Erythroblast (primary cell): ENCODE measurements at regions not wholly inside any gene's neighbourhood (a gene's known extent, or its start where the extent isn't known, plus 50 kb on each side); places are given as distances from the start of the nearest gene placed in this dataset.
"Not testable (repeated sequence)": the region's sequence is repeated elsewhere in the genome, so short reads cannot be mapped to it uniquely, and the experiment has no call there.

ENCODE experiments used
- DNase-seq, 2 experiments: peaks; one replicate each; lab custom pipeline; 2025; lab: John Stamatoyannopoulos, UW
- GATA1 ChIP-seq: IDR thresholded peaks from 2 replicates; pipeline ENCODE4 v1.6.1; 2011; ENCODE audit warnings: low read depth, mild to moderate bottlenecking, control low read depth, low read length, moderate library complexity
- POLR2A ChIP-seq: IDR thresholded peaks from 2 replicates; pipeline ENCODE4 v1.6.1; 2011; ENCODE audit warnings: mild to moderate bottlenecking, low read length

DNA sequence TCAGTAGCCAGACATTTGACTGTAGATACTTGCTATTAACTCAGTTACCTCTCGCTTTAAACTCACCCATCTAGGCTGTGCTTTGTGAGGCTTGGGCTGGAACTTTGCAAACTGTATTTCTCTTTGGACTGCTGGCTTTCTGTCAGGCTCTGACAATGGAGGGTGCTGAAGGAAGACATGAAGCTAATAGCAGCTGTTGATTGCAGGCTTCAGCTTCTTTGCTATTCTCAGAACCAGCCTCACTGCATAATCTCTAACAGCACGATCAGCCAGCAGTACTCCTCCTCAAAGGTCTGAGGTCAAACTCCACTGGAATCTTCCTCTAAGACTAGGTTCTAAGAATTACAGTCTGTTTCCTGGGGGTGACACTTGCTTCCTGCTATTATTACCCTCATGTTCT, 295.6 kb downstream of the ZBBX start:
- no peak for TF ChIP-seq GATA1
- TF ChIP-seq POLR2A: no peak
- no peak for DNase-seq

DNA sequence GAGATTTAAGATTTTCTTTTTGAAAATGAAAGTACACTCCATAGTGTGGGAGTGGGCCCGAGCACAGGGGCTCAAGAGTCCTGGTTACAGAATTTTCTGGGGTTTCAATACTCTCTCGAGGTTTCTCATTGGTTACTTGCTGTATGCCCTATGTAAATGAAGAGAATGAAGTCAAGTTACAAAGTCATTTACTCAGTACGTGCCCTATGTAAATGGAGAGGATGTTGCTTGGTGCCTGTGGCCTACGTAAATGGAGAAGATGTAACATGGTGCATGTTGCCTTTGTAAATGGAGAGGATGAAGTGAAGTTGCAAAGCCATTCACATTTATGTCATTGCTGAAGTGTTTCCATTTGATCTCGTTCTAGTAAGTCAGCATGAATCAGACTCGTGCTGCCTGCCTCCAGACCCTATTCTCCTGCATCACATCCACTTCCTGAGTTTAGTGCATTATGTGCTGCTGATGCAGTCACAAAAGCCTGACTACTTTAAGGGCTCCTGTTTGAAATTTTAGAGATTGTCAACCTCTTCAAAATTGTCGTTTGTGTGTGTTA, 302.0 kb downstream of the ZBBX start:
- no peak for TF ChIP-seq POLR2A
- no peak for TF ChIP-seq GATA1
- DNase-seq: no peak

DNA sequence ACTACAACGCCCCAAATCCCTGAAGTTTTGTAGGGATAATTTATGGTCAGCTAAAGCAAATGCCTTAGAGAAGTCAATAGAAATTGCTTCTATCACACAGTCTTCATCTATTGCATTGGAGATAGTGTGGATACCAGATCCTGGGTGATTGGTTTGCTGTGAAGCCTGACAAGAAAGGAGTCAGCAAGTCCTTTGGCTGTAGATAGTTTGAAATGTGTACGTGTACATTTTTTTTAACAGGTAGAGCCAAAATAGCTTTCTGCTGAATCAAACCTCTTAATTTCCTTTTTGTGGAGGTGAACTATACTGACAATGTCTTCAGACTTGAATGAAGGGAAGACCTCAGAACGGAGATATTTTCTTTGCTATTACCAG, 312.3 kb downstream of the ZBBX start:
- DNase-seq: no peak
- TF ChIP-seq POLR2A (no peak), GATA1 (no peak)

DNA sequence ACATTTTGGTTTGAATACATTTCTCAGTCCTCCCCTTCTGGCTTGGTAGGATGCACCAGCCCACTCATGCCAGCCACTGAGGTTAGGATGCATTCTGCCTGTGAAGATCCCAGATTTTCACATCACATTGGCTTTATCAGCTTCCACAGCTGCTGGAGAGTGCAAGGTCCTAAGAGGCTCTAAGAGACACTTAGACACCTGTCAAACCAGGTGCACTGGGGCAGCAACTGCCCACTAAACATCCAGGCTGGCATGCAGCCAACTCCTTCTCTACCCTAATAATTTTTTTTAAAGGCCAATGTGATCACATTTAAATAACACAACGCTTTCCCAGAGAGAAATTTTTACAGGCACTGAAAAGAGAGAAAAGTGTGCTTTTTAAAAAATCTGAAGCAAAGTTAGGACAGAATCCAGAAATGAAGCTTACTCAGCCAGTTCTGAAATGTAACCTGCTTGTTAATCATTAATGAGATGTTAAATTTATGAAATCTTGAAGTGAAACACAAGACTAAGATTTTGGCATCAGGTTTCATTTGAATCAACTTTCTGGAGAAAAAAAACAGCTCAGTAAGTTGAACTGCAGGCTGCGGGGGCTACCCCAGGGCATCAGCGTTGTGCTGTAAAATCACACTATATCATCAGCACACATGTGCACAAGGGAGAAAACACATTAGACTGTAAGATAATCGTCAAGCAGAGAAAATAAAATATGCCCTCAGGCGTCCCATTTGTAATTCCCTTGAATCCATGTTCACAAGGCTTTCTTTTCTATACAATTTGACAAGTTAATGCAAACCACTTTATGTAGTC, 312.9 kb downstream of the ZBBX start:
- TF ChIP-seq GATA1: no peak
- no peak for TF ChIP-seq POLR2A

DNA sequence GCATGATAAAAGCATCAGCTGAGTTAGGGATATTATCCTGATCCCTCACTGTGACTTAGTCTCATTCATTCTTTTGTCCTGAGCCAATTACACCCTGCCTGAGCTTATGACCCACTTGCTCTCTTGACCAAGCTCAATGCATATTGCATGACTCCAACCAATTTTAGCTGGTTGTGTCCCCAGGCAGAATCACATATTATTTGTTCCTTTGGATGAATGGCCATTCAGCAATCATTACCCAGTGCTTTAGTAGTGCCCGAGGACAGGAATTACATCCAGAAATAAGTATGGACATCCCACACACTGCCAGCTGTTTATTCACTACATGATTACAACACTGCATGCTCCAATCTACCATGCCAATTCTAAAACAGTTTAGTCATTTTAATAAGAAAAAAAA, 322.5 kb downstream of the ZBBX start:
- DNase-seq: no peak
- TF ChIP-seq POLR2A (no peak), GATA1 (no peak)

More for the DNA sequence above, 312.9 kb downstream of the ZBBX start:
- no peak for DNase-seq

DNA sequence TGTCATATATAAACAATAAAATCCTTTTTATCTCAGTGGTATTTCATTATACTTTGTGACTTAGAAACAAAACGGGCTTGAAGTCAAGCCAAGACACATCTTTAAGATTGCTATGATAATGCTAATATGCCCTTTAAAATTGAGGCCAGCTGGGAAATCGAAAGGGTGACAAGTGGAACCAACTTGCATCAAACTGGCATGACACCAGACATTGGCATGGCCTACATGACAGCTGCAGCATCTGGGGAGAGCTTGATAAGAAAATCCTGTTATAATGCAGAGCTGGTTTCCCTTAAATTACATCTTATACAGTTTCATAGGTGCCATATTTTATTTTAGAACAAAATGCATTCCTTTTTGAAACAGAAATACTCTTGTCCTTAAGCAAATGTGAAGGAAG, 325.2 kb downstream of the ZBBX start:
- TF ChIP-seq GATA1 (no peak), POLR2A (no peak)

DNA sequence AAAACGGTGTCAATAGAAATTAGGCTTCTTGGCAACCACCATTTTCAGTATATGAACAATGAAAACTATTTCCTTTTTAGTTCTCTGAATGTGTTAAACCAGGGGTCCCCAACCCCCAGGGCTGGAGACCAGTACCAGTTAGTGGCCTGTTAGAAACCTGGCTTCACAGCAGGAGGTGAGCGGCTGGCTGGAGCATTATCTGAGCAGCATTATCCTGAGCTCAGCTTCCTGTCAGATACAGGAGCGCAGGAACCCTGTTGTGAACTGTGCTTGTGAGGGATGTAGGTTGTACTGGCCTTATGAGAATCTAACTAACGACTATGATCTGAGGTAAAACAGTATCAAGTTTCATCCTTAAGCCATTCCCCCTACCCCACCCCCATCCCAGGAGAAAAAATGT, 328.7 kb downstream of the ZBBX start:
- TF ChIP-seq POLR2A: no peak
- TF ChIP-seq GATA1: no peak
- no peak for DNase-seq

More for the DNA sequence above, 325.2 kb downstream of the ZBBX start:
- no peak for DNase-seq

DNA sequence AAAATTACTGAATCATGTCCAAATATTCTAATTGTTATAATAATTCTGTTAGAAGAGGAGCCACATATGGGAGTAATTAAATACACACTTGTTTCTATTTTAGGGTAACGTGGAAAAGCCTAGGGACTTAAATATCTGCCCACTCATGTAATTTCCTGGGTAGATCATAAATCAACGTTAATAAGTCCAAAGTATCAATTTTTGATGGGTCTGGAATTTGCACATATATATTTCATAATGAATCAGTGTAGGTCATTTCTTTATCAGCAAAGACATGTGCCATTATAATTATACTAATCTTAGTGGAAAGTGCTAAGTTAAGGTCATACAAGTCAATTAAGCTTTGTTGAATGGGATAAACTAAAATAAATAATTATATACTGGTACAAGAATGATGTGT, 346.2 kb downstream of the ZBBX start:
- no peak for TF ChIP-seq GATA1
- no peak for TF ChIP-seq POLR2A
- no peak for DNase-seq

DNA sequence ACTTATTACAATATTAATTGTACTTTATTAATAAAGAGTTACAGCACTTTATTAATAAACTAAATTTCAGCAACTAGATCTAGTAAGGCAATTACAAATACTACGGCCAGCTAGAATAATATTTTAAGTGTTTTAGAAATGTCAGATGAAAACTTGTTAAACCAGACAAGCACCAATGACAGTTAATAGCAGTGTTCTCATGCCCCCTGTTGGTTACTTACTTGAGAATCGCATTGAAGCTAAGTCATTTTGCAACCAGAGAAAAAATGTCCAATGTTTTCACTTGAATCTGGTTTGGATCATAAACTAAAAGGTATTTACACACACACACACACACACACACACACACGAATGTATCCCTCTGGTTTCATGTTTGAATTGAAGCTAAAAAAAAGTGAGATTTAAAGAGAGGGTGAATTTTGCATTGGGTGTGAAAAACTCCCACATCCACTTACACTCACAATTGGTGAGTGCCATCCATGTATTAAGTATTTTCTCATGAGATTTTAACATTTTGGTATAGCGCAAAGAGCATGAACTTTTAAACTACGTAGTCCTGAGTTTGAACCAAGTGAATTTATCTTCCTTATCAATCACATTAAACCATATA, 347.7 kb downstream of the ZBBX start:
- peak; percentile 7 to 19 for DNase-seq
- TF ChIP-seq GATA1 (no peak), POLR2A (no peak)

DNA sequence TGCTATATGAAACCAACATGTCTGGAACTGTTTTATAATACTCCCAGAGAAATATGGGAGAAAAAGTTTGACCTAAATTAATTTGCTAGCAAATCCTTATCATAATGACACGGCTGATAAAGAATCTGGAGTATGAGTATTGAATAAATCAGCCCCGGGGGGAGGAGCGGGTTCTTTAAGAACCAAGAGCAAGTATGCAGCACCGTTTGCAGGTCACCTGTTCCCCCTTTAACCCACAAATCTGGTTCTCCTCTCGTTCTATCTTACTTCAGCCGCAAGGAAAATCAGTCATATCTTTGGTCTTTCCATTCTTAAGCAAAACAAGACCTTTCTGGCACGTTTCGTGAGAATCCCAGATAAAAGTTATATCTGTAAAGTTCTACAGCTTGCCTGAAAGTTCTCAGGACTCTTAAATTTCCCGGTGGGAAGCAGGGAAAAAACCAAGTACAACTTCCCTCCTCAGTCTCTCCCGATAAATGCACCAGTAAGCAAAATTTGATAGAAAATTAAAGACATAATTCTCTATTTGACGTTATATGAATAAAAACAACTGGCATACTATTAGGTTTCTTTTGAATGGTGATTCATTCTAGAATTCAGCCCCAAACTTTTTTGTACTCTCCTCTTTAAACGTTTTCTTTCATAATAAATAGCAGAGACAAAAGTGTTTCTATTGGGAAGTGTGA, 348.6 kb downstream of the ZBBX start:
- no peak for DNase-seq
- TF ChIP-seq POLR2A (no peak), GATA1 (no peak)

DNA sequence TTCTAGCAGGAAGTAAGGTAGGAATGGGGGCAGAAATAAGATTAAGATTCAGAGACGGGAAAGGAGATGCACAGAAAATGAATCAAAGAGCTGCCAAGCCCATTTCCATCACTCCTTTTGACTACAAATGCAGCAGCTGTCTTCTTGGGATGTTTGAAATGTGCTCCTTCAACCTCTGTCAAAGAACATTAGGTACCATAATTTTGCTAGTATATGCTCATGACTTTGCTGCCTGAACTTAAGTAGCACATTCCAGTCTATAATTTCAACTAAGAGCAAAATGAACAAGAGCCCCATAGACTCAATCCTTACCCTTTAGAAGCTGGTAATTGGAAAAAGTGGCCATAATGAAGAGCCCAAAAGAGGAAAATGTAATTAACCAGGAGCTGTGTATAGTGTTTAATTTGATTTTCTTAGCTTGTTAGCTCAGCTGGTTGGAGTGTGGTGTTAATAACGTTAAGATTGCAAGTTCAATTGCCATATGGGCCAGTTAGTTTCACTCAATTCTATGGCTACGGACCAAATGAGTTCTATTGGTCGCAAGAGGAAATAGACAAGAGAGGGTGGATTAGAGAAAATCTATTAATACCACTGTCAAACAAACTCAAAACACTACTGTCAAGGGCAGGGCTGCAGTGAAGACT, 349.9 kb downstream of the ZBBX start:
- TF ChIP-seq GATA1 (no peak), POLR2A (no peak)
- DNase-seq: no peak

DNA sequence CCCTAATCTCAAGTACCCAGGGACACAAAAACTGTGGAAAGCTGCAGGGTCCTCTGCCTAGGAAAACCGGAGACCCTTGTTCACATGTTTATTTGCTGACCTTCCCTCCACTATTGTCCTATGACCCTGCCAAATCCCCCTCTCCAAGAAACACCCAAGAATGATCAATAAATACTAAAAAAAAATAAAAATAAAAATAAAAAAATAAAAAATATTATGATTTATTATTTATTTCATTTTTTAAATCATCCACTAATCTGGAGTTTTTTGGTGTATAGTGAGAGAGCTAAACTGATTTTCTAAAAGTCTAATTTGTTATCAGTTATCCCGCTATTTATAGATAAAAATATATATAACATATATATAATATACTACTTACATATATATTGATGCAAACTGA, 360.6 kb downstream of the ZBBX start:
- not testable (repeated sequence) for DNase-seq

DNA sequence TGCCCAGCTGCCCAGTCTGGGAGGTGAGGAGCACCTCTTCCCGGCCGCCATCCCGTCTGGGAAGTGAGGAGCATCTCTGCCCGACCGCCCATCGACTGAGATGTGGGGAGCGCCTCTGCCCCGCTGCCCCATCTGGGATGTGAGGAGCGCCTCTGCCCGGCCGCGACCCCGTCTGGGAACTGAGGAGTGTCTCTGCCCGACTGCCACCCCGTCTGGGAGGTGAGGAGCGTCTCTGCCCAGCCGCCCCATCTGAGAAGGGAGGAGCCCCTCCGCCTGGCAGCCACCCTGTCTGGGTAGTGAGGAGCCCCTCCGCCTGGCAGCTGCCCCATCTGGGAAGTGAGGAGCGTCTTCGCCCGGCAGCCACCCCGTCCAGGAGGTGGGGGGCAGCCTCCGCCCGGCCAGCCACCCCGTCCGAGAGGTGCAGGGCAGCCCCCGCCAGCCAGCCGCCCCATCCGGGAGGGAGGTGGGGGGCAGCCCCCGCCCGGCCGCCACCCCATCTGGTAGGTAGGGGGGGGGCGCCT, 361.4 kb downstream of the ZBBX start:
- not testable (repeated sequence) for DNase-seq
